Brain microvascular endothelial cell (primary cell): ENCODE measurements at regions not wholly inside any gene's neighbourhood (a gene's known extent, or its start where the extent isn't known, plus 50 kb on each side); places are given as distances from the start of the nearest gene placed in this dataset.
A peak's percentile ranks its signal among the peaks of the same experiment; 100 is the strongest.

ENCODE experiments used
- DNase-seq: peaks from one replicate; pipeline ENCODE4 v3.0.0-alpha.2; 2020
- H3K27ac ChIP-seq: fragments of 250-450 bp; sonication (Bioruptor Pico); 2 replicates; pipeline ENCODE4 v1.5.1; 2020; ENCODE audit warnings: mild to moderate bottlenecking, moderate library complexity
- H3K27me3 ChIP-seq: fragments of 250-450 bp; sonication (Bioruptor Pico); replicated peaks from 2 replicates; pipeline ENCODE4 v1.5.1; 2020; ENCODE audit warnings: mild to moderate bottlenecking
- H3K36me3 ChIP-seq: fragments of 250-450 bp; sonication (Bioruptor Pico); replicated peaks from 2 replicates; pipeline ENCODE4 v1.5.1; 2020; ENCODE audit warnings: mild to moderate bottlenecking
- H3K4me3 ChIP-seq: 2 replicates; pipeline ENCODE4 v1.5.1; 2011; ENCODE audit warnings: low read depth, mild to moderate bottlenecking, control low read depth, low read length, moderate library complexity
- CTCF ChIP-seq: IDR thresholded peaks from 2 replicates; pipeline ENCODE4 v1.5.1; 2011; ENCODE audit warnings: low read depth, mild to moderate bottlenecking, moderate library complexity, low read length, control low read depth, inconsistent platforms; ENCODE audit errors: missing control alignments
- in situ Hi-C: cut with HindIII; loops from 2 replicates; pipeline ENCODE4 v1.10.0; 2017; ENCODE audit warnings: low sequenced_read_pairs, low pct_ligation_motif_present

GRCh38 chr4:24219209-24219608 is 329.4 kb upstream of the PPARGC1A start:
- no peak for TF ChIP-seq CTCF
- no peaks in the 10 kb centered on the region for H3K27me3 ChIP-seq
- H3K36me3 ChIP-seq, result no peaks in the 10 kb centered on the region
- DNase-seq, result no peak
- in situ Hi-C loops, result no loop called here
- H3K27ac ChIP-seq, result no peak overlapping the region
- H3K4me3 ChIP-seq, result no peak overlapping the region

- in situ Hi-C loops, result no loop called here
- H3K27ac ChIP-seq, result no peak overlapping the region
- TF ChIP-seq CTCF, result no peak
Observed at GRCh38 chr4:24218566-24218965, 328.7 kb upstream of the PPARGC1A start.

GRCh38 chr4:24214796-24215195 is 324.9 kb upstream of the PPARGC1A start:
- Histone ChIP-seq H3K27me3 (no peaks in the 10 kb centered on the region), H3K27ac (no peak overlapping the region), H3K36me3 (no peaks in the 10 kb centered on the region), H3K4me3 (no peak overlapping the region)
- DNase-seq, result no peak
- in situ Hi-C loops, result no loop called here
- no peak for TF ChIP-seq CTCF

More at GRCh38 chr4:24218566-24218965, 328.7 kb upstream of the PPARGC1A start:
- DNase-seq, result no peak
- H3K36me3 ChIP-seq, result no peaks in the 10 kb centered on the region
- no peak overlapping the region for H3K4me3 ChIP-seq
- no peaks in the 10 kb centered on the region for H3K27me3 ChIP-seq

- Histone ChIP-seq H3K4me3 (no peak overlapping the region), H3K27me3 (no peaks in the 10 kb centered on the region), H3K36me3 (no peaks in the 10 kb centered on the region), H3K27ac (no peak overlapping the region)
- no peak for TF ChIP-seq CTCF
- no peak for DNase-seq
- in situ Hi-C loops, result no loop called here
Observed at GRCh38 chr4:24213961-24214360, 324.1 kb upstream of the PPARGC1A start.

- TF ChIP-seq CTCF, result no peak
- in situ Hi-C loops, result no loop called here
- Histone ChIP-seq H3K27ac (no peak overlapping the region), H3K4me3 (no peak overlapping the region), H3K36me3 (no peaks in the 10 kb centered on the region), H3K27me3 (no peaks in the 10 kb centered on the region)
- no peak for DNase-seq
Observed at GRCh38 chr4:24212642-24213041, 322.8 kb upstream of the PPARGC1A start.

GRCh38 chr4:24211856-24212255 is 322.0 kb upstream of the PPARGC1A start:
- in situ Hi-C loops, result no loop called here
- DNase-seq, result peak; percentile 35
- TF ChIP-seq CTCF, result no peak
- Histone ChIP-seq H3K4me3 (no peak overlapping the region), H3K27ac (no peak overlapping the region), H3K36me3 (no peaks in the 10 kb centered on the region), H3K27me3 (no peaks in the 10 kb centered on the region)
